ENCODE measurements at regions not wholly inside any gene's neighbourhood (a gene's known extent, or its start where the extent isn't known, plus 50 kb on each side); places are given as distances from the start of the nearest gene placed in this dataset.

DNA sequence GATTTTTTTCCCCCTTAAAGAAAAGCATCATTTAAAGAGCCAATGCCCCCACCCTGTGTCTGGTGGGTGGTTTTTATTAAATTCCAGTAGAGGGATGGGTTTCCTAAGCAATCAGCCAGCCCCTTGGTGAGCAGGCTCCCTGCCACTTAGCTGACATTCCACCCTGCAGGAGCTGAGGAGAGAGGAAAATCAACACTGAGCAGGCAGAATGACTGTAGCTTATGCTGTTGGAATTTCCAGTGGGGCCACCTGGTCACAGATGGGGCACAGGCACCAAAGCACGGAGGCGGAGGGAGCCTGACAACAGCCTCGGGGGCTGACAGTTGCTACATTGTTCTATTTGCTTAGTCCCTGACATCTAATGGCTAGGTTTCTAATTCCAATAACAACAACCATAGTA lies 127.7 kb downstream of the TMEM30B start:
- TF ChIP-seq ZNF274 (IDR thresholded peaks at IDR 0.05; ENCODE audit: low read depth, low read length) = no peak
- no peak for TF ChIP-seq YY1 (IDR thresholded peaks at IDR 0.05; ENCODE audit: insufficient read depth, insufficient read length)

Measured in NT2/D1 (cell line).